H1 (cell line): ENCODE measurements at regions not wholly inside any gene's neighbourhood (a gene's known extent, or its start where the extent isn't known, plus 50 kb on each side); places are given as distances from the start of the nearest gene placed in this dataset.

Source experiments
- CHD2 ChIP-seq: IDR thresholded peaks from 2 replicates; pipeline ENCODE4 v1.6.1; 2012; ENCODE audit warnings: low read length, improper control_type of control experiment
- CTCF ChIP-seq, 3 experiments: IDR thresholded peaks; 1 replicate in 2 of 3; 2 replicates in 1 of 3; pipeline versions ENCODE4 v1.5.1 to v1.6.1; 2011; ENCODE audit warnings: low read length in 3 of 3, mild to moderate bottlenecking in 3 of 3, inconsistent platforms in 2 of 3, low read depth in 1 of 3, moderate library complexity in 1 of 3; ENCODE audit not compliant: insufficient read depth in 1 of 3; ENCODE audit errors: control extremely low read depth in 1 of 3

GRCh38 chr7:31457551-31457950 is 56.3 kb upstream of the ITPRID1 start:
- no peak for TF ChIP-seq CHD2
- TF ChIP-seq CTCF (IDR thresholded peaks at IDR 0.05; ENCODE audit: control extremely low read depth in 1 of 3, insufficient read depth in 1 of 3, low read depth in 1 of 3, low read length in 3 of 3) = no peak
